ENCODE measurements at regions not wholly inside any gene's neighbourhood (a gene's known extent, or its start where the extent isn't known, plus 50 kb on each side); places are given as distances from the start of the nearest gene placed in this dataset.

GRCh38 chr2:60371219-60371618, 182.2 kb downstream of the BCL11A start:
- BruUV-seq (replicated peaks), result no TSS peak
- intact Hi-C loops (cut with micrococcal nuclease; ENCODE audit: unreplicated experiment), result no loop called here
- DNase-seq, result no peak
- Mint-ChIP-seq H3K27me3 (ENCODE audit: unreplicated experiment) (no peaks in the 10 kb centered on the region), H3K4me1 (ENCODE audit: low read depth, unreplicated experiment) (no peaks in the 10 kb centered on the region), H3K9me3 (ENCODE audit: low read depth, unreplicated experiment) (no peaks in the 10 kb centered on the region), H3K27ac (ENCODE audit: unreplicated experiment) (no peak overlapping the region), H3K4me3 (ENCODE audit: low read depth, unreplicated experiment) (no peak overlapping the region), H3K36me3 (ENCODE audit: insufficient read depth, unreplicated experiment) (no peaks in the 10 kb centered on the region)
- no peak for TF ChIP-seq CTCF (IDR thresholded peaks at IDR 0.05; ENCODE audit: unreplicated experiment)
- CTCF ChIA-PET, result no interaction called here

GRCh38 chr2:60370814-60371213, 182.6 kb downstream of the BCL11A start:
- Mint-ChIP-seq H3K4me3 (ENCODE audit: low read depth, unreplicated experiment) (no peak overlapping the region), H3K36me3 (ENCODE audit: insufficient read depth, unreplicated experiment) (no peaks in the 10 kb centered on the region), H3K9me3 (ENCODE audit: low read depth, unreplicated experiment) (no peaks in the 10 kb centered on the region), H3K27ac (ENCODE audit: unreplicated experiment) (no peak overlapping the region), H3K27me3 (ENCODE audit: unreplicated experiment) (peaks cover 2% of the 10 kb centered on the region), H3K4me1 (ENCODE audit: low read depth, unreplicated experiment) (no peaks in the 10 kb centered on the region)
- intact Hi-C loops (cut with micrococcal nuclease; ENCODE audit: unreplicated experiment), result no loop called here
- DNase-seq, result no peak
- no peak for TF ChIP-seq CTCF (IDR thresholded peaks at IDR 0.05; ENCODE audit: unreplicated experiment)
- no TSS peak for BruUV-seq (replicated peaks)
- CTCF ChIA-PET, result no interaction called here

GRCh38 chr2:60368456-60368855, 185.0 kb downstream of the BCL11A start:
- no peak for DNase-seq
- Mint-ChIP-seq H3K36me3 (ENCODE audit: insufficient read depth, unreplicated experiment) (peaks cover 6% of the 10 kb centered on the region), H3K9me3 (ENCODE audit: low read depth, unreplicated experiment) (no peaks in the 10 kb centered on the region), H3K27me3 (ENCODE audit: unreplicated experiment) (peaks cover 26% of the 10 kb centered on the region), H3K4me1 (ENCODE audit: low read depth, unreplicated experiment) (no peaks in the 10 kb centered on the region), H3K4me3 (ENCODE audit: low read depth, unreplicated experiment) (no peak overlapping the region), H3K27ac (ENCODE audit: unreplicated experiment) (no peak overlapping the region)
- intact Hi-C loops (cut with micrococcal nuclease; ENCODE audit: unreplicated experiment), result no loop called here
- BruUV-seq (replicated peaks), result no TSS peak
- CTCF ChIA-PET, result no interaction called here
- no peak for TF ChIP-seq CTCF (IDR thresholded peaks at IDR 0.05; ENCODE audit: unreplicated experiment)

GRCh38 chr2:60366135-60366712, 187.2 kb downstream of the BCL11A start:
- no peak overlapping the region for H3K4me3 Mint-ChIP-seq (ENCODE audit: low read depth, unreplicated experiment)
- H3K9me3 Mint-ChIP-seq (ENCODE audit: low read depth, unreplicated experiment), result no peaks in the 10 kb centered on the region
- intact Hi-C loops (cut with micrococcal nuclease; ENCODE audit: unreplicated experiment), result no loop called here
- no peak for TF ChIP-seq CTCF (IDR thresholded peaks at IDR 0.05; ENCODE audit: unreplicated experiment)
- CTCF ChIA-PET, result no interaction called here
- no peak for DNase-seq
- peaks cover 6% of the 10 kb centered on the region for H3K36me3 Mint-ChIP-seq (ENCODE audit: insufficient read depth, unreplicated experiment)
- no TSS peak for BruUV-seq (replicated peaks)
- H3K4me1 Mint-ChIP-seq (ENCODE audit: low read depth, unreplicated experiment), result no peaks in the 10 kb centered on the region
- no peak overlapping the region for H3K27ac Mint-ChIP-seq (ENCODE audit: unreplicated experiment)
- H3K27me3 Mint-ChIP-seq (ENCODE audit: unreplicated experiment), result peaks cover 28% of the 10 kb centered on the region

All from Calu3 (cell line).